Fibroblast of lung (primary cell): ENCODE measurements at regions not wholly inside any gene's neighbourhood (a gene's known extent, or its start where the extent isn't known, plus 50 kb on each side); places are given as distances from the start of the nearest gene placed in this dataset.

ENCODE experiments used
- CTCF ChIP-seq, 2 donors: IDR thresholded peaks in 1 of 2; conservative IDR thresholded peaks in 1 of 2; 1 replicate in 1 of 2; 2 replicates in 1 of 2; pipeline ENCODE4 v1.5.1; 2011 to 2012; ENCODE audit warnings: low read length in 2 of 2, control low read depth in 1 of 2, inconsistent platforms in 1 of 2, low read depth in 1 of 2, mild to moderate bottlenecking in 1 of 2
- EZH2 ChIP-seq: IDR thresholded peaks from 2 replicates; pipeline ENCODE4 v1.5.1; 2012; ENCODE audit warnings: low read length, control low read depth, mild to moderate bottlenecking; ENCODE audit errors: missing control alignments

DNA sequence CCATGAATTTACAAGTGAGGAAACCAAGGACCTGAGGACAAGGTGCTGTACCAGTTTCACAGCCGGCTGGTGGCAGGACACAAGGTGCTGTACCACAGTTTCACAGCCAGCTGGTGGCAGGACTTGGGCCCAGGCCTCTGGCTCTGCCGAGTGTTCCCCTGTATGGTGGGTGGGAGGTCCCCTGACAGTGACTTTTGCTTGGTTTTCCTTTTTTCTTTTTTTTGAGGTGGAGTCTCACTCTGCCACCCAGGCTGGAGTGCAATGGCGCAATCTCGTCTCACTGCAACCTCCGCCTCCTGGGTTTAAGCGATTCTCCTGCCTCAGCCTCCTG, 212.4 kb downstream of the LY86 start:
- TF ChIP-seq CTCF (conservative IDR thresholded peaks at IDR 0.05 in 1 of 2, IDR thresholded peaks at IDR 0.05 in 1 of 2; ENCODE audit: low read depth in 1 of 2, low read length in 2 of 2) (no peak), EZH2 (no peak)
